K562 (cell line): ENCODE measurements at regions not wholly inside any gene's neighbourhood (a gene's known extent, or its start where the extent isn't known, plus 50 kb on each side); places are given as distances from the start of the nearest gene placed in this dataset.

Experiments used
- TGIF2 ChIP-seq: sonication (generic); formaldehyde crosslinking; IDR thresholded peaks from 2 replicates; pipeline ENCODE4 v1.8.1; 2022; ENCODE audit warnings: mild to moderate bottlenecking, missing genetic modification reagents, moderate library complexity
- TF ChIP-seq, protein P1 (sequence below): fragments of 450-650 bp; IDR thresholded peaks from 2 replicates; pipeline ENCODE4 v1.6.1; 2017; ENCODE audit warnings: antibody characterized with exemption, mild to moderate bottlenecking
- TF ChIP-seq, protein P2 (sequence below): fragments of 250-450 bp; sonication (Bioruptor Pico); IDR thresholded peaks from 2 replicates; pipeline ENCODE4 v1.4.0; 2020; ENCODE audit warnings: mild to moderate bottlenecking, moderate library complexity, borderline replicate concordance
- TF ChIP-seq, protein P3 (sequence below): fragments of 450-650 bp; formaldehyde crosslinking; IDR thresholded peaks from 2 replicates; pipeline ENCODE4 v1.4.0; 2020; ENCODE audit warnings: mild to moderate bottlenecking, mixed read lengths

DNA sequence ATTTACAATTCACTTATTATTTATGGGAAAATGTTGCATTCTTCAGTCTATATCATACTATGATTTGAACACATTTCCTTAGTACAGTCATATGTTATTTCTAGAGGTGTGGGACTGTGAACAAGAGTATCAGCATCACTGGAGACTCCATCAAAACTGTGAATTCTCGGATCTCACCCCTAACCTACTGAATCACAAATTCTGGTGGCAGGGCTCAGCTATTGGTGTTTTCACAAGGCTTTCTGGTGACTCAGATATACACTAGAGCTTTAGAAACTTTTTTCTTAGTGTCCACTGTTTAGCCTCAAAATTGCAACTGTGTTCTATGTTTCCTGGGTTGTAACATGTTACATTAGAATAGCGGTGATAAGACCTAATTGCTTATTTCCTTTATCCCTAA is 352.9 kb upstream of the DDI1 start (continued):
- TF ChIP-seq, protein P1, sequence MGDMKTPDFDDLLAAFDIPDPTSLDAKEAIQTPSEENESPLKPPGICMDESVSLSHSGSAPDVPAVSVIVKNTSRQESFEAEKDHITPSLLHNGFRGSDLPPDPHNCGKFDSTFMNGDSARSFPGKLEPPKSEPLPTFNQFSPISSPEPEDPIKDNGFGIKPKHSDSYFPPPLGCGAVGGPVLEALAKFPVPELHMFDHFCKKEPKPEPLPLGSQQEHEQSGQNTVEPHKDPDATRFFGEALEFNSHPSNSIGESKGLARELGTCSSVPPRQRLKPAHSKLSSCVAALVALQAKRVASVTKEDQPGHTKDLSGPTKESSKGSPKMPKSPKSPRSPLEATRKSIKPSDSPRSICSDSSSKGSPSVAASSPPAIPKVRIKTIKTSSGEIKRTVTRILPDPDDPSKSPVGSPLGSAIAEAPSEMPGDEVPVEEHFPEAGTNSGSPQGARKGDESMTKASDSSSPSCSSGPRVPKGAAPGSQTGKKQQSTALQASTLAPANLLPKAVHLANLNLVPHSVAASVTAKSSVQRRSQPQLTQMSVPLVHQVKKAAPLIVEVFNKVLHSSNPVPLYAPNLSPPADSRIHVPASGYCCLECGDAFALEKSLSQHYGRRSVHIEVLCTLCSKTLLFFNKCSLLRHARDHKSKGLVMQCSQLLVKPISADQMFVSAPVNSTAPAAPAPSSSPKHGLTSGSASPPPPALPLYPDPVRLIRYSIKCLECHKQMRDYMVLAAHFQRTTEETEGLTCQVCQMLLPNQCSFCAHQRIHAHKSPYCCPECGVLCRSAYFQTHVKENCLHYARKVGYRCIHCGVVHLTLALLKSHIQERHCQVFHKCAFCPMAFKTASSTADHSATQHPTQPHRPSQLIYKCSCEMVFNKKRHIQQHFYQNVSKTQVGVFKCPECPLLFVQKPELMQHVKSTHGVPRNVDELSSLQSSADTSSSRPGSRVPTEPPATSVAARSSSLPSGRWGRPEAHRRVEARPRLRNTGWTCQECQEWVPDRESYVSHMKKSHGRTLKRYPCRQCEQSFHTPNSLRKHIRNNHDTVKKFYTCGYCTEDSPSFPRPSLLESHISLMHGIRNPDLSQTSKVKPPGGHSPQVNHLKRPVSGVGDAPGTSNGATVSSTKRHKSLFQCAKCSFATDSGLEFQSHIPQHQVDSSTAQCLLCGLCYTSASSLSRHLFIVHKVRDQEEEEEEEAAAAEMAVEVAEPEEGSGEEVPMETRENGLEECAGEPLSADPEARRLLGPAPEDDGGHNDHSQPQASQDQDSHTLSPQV, result no peak
- TF ChIP-seq, protein P2, sequence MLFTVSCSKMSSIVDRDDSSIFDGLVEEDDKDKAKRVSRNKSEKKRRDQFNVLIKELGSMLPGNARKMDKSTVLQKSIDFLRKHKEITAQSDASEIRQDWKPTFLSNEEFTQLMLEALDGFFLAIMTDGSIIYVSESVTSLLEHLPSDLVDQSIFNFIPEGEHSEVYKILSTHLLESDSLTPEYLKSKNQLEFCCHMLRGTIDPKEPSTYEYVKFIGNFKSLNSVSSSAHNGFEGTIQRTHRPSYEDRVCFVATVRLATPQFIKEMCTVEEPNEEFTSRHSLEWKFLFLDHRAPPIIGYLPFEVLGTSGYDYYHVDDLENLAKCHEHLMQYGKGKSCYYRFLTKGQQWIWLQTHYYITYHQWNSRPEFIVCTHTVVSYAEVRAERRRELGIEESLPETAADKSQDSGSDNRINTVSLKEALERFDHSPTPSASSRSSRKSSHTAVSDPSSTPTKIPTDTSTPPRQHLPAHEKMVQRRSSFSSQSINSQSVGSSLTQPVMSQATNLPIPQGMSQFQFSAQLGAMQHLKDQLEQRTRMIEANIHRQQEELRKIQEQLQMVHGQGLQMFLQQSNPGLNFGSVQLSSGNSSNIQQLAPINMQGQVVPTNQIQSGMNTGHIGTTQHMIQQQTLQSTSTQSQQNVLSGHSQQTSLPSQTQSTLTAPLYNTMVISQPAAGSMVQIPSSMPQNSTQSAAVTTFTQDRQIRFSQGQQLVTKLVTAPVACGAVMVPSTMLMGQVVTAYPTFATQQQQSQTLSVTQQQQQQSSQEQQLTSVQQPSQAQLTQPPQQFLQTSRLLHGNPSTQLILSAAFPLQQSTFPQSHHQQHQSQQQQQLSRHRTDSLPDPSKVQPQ (CRISPR knock-in tag), result no peak
- TF ChIP-seq TGIF2 (CRISPR knock-in tag), result no peak
- TF ChIP-seq, protein P3, sequence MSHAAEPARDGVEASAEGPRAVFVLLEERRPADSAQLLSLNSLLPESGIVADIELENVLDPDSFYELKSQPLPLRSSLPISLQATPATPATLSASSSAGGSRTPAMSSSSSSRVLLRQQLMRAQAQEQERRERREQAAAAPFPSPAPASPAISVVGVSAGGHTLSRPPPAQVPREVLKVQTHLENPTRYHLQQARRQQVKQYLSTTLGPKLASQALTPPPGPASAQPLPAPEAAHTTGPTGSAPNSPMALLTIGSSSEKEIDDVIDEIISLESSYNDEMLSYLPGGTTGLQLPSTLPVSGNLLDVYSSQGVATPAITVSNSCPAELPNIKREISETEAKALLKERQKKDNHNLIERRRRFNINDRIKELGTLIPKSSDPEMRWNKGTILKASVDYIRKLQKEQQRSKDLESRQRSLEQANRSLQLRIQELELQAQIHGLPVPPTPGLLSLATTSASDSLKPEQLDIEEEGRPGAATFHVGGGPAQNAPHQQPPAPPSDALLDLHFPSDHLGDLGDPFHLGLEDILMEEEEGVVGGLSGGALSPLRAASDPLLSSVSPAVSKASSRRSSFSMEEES (CRISPR knock-in tag), result no peak
